ENCODE measurements at regions not wholly inside any gene's neighbourhood (a gene's known extent, or its start where the extent isn't known, plus 50 kb on each side); places are given as distances from the start of the nearest gene placed in this dataset.
"Not testable (repeated sequence)": the region's sequence is repeated elsewhere in the genome, so short reads cannot be mapped to it uniquely, and the experiment has no call there.

DNA sequence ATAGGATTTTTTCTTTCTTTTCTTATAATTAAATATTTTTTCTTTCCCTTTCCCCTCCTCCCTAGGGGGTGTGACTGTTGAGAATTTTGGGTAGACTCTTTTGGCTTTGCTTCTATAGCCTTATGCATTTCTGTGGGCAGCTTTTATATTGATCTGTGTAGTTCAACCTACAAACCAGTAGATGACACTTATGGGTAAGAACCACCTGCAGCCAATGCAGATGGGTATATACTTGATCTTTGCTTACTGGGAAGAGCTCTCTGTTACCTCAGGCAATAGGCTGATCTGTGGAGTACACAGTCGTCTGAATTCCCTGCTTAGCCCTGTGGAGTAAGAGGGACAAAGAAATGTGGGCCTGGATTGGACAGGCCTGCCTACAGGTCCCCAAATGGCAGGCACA lies 102.7 kb upstream of the STARD4 start:
- 67 to 92% (median 71%) methylated on average over 1 of the region's 1 CpG for WGBS, 4 donors
- intact Hi-C loops (cut with DNase I): no loop called here
- no peak overlapping the region for H3K27ac ChIP-seq
- no peak overlapping the region for H3K4me3 ChIP-seq
- TF ChIP-seq POLR2A (IDR thresholded peaks at IDR 0.05): no peak
- TF ChIP-seq, protein P1, sequence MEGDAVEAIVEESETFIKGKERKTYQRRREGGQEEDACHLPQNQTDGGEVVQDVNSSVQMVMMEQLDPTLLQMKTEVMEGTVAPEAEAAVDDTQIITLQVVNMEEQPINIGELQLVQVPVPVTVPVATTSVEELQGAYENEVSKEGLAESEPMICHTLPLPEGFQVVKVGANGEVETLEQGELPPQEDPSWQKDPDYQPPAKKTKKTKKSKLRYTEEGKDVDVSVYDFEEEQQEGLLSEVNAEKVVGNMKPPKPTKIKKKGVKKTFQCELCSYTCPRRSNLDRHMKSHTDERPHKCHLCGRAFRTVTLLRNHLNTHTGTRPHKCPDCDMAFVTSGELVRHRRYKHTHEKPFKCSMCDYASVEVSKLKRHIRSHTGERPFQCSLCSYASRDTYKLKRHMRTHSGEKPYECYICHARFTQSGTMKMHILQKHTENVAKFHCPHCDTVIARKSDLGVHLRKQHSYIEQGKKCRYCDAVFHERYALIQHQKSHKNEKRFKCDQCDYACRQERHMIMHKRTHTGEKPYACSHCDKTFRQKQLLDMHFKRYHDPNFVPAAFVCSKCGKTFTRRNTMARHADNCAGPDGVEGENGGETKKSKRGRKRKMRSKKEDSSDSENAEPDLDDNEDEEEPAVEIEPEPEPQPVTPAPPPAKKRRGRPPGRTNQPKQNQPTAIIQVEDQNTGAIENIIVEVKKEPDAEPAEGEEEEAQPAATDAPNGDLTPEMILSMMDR (IDR thresholded peaks at IDR 0.05): no peak
- no peaks in the 10 kb centered on the region for H3K27me3 ChIP-seq
- no peaks in the 10 kb centered on the region for H3K36me3 ChIP-seq (replicated peaks in 1 of 2)
- H3K4me1 ChIP-seq (replicated peaks in 1 of 2): no peaks in the 10 kb centered on the region
- no peaks in the 10 kb centered on the region for H3K9me3 ChIP-seq (replicated peaks in 1 of 3)
- no peak for DNase-seq

DNA sequence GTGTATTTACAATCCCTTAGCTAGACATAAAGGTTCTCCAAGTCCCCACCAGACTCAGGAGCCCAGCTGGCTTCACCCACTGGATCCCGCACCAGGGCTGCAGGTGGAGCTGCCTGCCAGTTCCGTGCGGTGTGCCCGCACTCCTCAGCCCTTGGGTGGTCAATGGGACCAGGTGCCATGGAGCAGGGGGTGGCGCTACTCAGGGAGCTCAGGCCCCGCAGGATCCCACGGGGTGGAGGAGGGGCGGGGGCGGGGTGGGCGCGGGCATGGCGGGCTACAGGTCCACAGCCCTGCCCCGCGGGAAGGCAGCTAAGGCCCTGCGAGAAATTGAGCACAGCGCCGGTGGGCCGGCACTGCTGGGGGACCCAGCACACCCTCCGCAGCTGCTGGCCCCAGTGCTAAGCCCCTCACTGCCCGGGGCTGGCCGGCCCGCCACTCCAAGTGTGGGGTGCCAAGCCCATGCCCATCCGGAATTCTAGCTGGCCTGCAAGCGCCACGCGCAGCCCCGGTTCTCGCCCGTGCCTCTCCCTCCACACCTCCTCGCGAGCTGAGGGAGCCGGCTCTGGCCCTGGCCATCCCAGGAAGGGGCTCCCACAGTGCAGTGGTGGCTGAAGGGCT lies 99.8 kb upstream of the STARD4 start:
- H3K36me3 ChIP-seq (replicated peaks in 1 of 2); H3K4me1 ChIP-seq (replicated peaks in 1 of 2); H3K9me3 ChIP-seq (replicated peaks in 1 of 3); H3K27ac ChIP-seq; DNase-seq; intact Hi-C loops (cut with DNase I); H3K4me3 ChIP-seq; H3K27me3 ChIP-seq: not testable (repeated sequence)
- 87 to 100% (median 92%) methylated on average over 1 to 32 of the region's 32 CpGs for WGBS, 4 donors

DNA sequence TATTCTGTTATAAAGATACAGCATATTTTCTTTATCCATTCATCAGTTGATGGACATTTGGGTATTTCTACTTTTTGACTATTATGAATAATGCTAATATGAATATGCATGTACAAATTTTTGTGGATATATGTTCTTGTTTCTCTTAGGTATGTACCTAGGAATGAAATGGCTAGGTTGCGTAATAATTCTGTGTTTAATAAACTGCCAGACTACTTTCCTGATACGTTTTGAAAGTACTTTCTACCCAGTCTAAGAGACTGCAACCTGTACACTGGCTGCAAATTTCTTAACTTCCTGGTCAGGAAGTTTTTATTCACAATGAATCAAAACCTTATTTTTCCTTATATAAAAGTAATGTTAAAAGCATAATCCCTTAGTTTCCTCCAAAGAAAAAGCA lies 93.9 kb upstream of the STARD4 start:
- no peaks in the 10 kb centered on the region for H3K4me1 ChIP-seq (replicated peaks in 1 of 2)
- TF ChIP-seq POLR2A (IDR thresholded peaks at IDR 0.05): no peak
- TF ChIP-seq, protein P1 (IDR thresholded peaks at IDR 0.05): no peak
- no peak for DNase-seq
- no peak overlapping the region for H3K27ac ChIP-seq
- H3K36me3 ChIP-seq (replicated peaks in 1 of 2): no peaks in the 10 kb centered on the region
- no peaks in the 10 kb centered on the region for H3K9me3 ChIP-seq (replicated peaks in 1 of 3)
- no peaks in the 10 kb centered on the region for H3K27me3 ChIP-seq
- H3K4me3 ChIP-seq: no peak overlapping the region
- 62 to 81% (median 70%) methylated on average over 2 of the region's 2 CpGs for WGBS, 4 donors
- intact Hi-C loops (cut with DNase I): no loop called here

DNA sequence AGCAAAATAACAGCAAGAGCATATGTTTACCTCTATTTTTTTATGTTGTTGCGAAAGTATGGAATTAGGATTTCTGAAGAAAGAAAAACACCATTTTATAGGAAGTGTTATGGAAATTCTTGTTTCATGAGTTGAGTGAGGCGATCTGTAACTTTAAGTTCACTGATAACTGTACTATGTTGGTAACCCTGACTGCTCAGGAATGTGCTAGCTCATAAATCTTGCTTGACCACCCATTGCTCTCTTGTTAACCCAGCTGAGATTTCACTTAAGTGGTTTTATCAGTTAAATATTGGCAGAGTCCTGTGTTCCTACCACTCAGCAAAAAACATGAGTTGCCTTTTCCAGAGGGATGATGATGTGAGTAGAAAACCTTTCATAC lies 91.1 kb upstream of the STARD4 start:
- Histone ChIP-seq H3K27me3 (no peaks in the 10 kb centered on the region), H3K4me3 (no peak overlapping the region), H3K4me1 (replicated peaks in 1 of 2) (no peaks in the 10 kb centered on the region), H3K27ac (no peak overlapping the region), H3K9me3 (replicated peaks in 1 of 3) (no peaks in the 10 kb centered on the region), H3K36me3 (replicated peaks in 1 of 2) (no peaks in the 10 kb centered on the region)
- no peak for TF ChIP-seq POLR2A (IDR thresholded peaks at IDR 0.05)
- TF ChIP-seq, protein P1 (IDR thresholded peaks at IDR 0.05): no peak
- 78 to 90% (median 86%) methylated on average over 2 of the region's 2 CpGs for WGBS, 4 donors
- intact Hi-C loops (cut with DNase I): no loop called here
- no peak for DNase-seq

DNA sequence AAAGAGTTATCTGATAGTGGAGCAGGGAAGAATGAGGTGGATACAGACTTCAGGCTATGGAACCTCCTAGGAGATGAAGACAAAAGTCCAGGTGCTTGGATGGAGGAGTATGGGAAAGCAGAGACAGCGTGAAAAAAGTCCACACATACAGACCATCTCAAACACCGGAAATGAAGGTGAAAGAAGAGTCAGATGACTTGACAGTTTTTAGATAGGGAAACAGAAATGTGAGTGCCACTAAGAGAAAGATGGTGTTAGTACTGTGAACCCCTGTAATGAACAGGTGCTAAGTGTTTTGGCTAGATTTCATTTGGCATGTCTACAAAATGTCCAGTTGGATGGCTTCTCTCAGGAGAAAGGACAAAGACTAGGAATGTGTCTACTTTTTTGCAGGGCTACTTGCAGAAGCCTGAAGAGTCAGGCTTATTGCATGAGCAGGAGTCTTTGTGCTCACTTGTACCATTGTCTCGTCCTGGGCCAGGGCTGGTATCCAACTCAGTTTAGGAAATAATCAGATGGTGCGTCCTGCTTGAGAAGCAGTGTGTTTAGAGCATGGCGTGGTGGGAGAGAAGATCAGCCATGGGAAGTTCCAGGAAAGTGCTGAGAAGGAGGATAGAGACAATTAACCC lies 90.6 kb upstream of the STARD4 start:
- Histone ChIP-seq H3K4me3 (no peak overlapping the region), H3K36me3 (replicated peaks in 1 of 2) (no peaks in the 10 kb centered on the region), H3K4me1 (replicated peaks in 1 of 2) (no peaks in the 10 kb centered on the region), H3K9me3 (replicated peaks in 1 of 3) (no peaks in the 10 kb centered on the region), H3K27me3 (no peaks in the 10 kb centered on the region), H3K27ac (no peak overlapping the region)
- intact Hi-C loops (cut with DNase I): no loop called here
- no peak for DNase-seq
- WGBS, 4 donors: 83 to 93% (median 88%) methylated on average over 5 of the region's 5 CpGs
- TF ChIP-seq, protein P1 (IDR thresholded peaks at IDR 0.05): no peak
- no peak for TF ChIP-seq POLR2A (IDR thresholded peaks at IDR 0.05)
